ENCODE measurements at regions not wholly inside any gene's neighbourhood (a gene's known extent, or its start where the extent isn't known, plus 50 kb on each side); places are given as distances from the start of the nearest gene placed in this dataset.

- TF ChIP-seq PBX3 (CRISPR knock-in tag; IDR thresholded peaks at IDR 0.05; ENCODE audit: borderline replicate concordance) (no peak), ELF3 (CRISPR knock-in tag; IDR thresholded peaks at IDR 0.05) (0 out of 2 replicates have a peak, but pooled peaks have one; percentile 62)
Measured at GRCh38 chr2:38496927-38497669, 105.6 kb downstream of the HNRNPLL start (continued).

- FAIRE-seq (no peak), DNase-seq (ENCODE audit: low spot score) (no peak), ATAC-seq (no peak)
- peaks cover 63% of the 10 kb centered on the region for H3K4me1 ChIP-seq (ENCODE audit: insufficient read depth, low read length)
- H3K79me2 ChIP-seq (ENCODE audit: insufficient read depth, low read length): no peaks in the 10 kb centered on the region
- H3K4me2 ChIP-seq (ENCODE audit: low read depth, low read length): peak overlapping the region; percentile 78; the same call in 1 of the 2 replicates
- intact Hi-C loops (cut with micrococcal nuclease; ENCODE audit: unreplicated experiment): no loop called here
- no TSS peak for BruUV-seq (replicated peaks)
- ChIA-PET POLR2A (interaction anchor here (1.4 to 2.2 kb wide), 3 partner anchors 26 to 255 kb away, joined by 5 to 11 read pairs (median 10); partner anchors contain the start of gene SRSF7), CTCF (ENCODE audit: low intra/inter-chr PET ratio, low total read pairs) (no interaction called here)
- no peak overlapping the region for H2AFZ ChIP-seq (ENCODE audit: low read length)
- no peak overlapping the region for H3K4me3 ChIP-seq (replicated peaks in 1 of 3; ENCODE audit: insufficient read depth in 1 of 3, low read depth in 2 of 3, low read length in 3 of 3)
- in situ Hi-C loops (cut with HindIII; ENCODE audit: extremely low pct_ligation_motif_present, low pct_unique_long_range_greater_than_20kb): no loop called here
- H3K36me3 ChIP-seq (replicated peaks in 1 of 2; ENCODE audit: control insufficient read depth in 1 of 2, insufficient read depth in 2 of 2, low read length in 2 of 2): no peaks in the 10 kb centered on the region
- 92% methylated on average over 2 of the region's 2 CpGs for WGBS (ENCODE audit: low lambda C conversion rate)
- no peaks in the 10 kb centered on the region for H3K9me3 ChIP-seq (ENCODE audit: low read length)
- no peaks in the 10 kb centered on the region for H3K27me3 ChIP-seq (ENCODE audit: control insufficient read depth in 1 of 2, insufficient read depth in 2 of 2, low read length in 2 of 2)
- H4K20me1 ChIP-seq (ENCODE audit: insufficient read depth, low read length): no peaks in the 10 kb centered on the region
- TF ChIP-seq ZNF629 (CRISPR knock-in tag; conservative IDR thresholded peaks at IDR 0.05) (peak; percentile 71), MAF1 (CRISPR knock-in tag; IDR thresholded peaks at IDR 0.05; ENCODE audit: borderline replicate concordance) (no peak), BCLAF1 (IDR thresholded peaks at IDR 0.05) (no peak), ZNF329 (CRISPR knock-in tag; IDR thresholded peaks at IDR 0.05; ENCODE audit: low read depth) (no peak), DNMT1 (CRISPR knock-in tag; IDR thresholded peaks at IDR 0.05) (no peak), ZMYM2 (CRISPR knock-in tag; IDR thresholded peaks at IDR 0.05) (no peak), MYNN (CRISPR knock-in tag; IDR thresholded peaks at IDR 0.05; ENCODE audit: low read depth) (no peak), NCOA5 (CRISPR knock-in tag; IDR thresholded peaks at IDR 0.05) (no peak), CHD4 (IDR thresholded peaks at IDR 0.05; ENCODE audit: borderline replicate concordance, low read length) (peak; percentile 65; the same call in 1 of the 2 replicates), THYN1 (CRISPR knock-in tag; IDR thresholded peaks at IDR 0.05; ENCODE audit: borderline replicate concordance, low read depth) (no peak), SNAPC4 (CRISPR knock-in tag; IDR thresholded peaks at IDR 0.05) (no peak), GTF3A (CRISPR knock-in tag; conservative IDR thresholded peaks at IDR 0.05) (0 out of 2 replicates have a peak, but pooled peaks have one; percentile 0)
- H3K27ac ChIP-seq (ENCODE audit: extremely low read length, insufficient read depth, low read length): no peak overlapping the region
- H3K9ac ChIP-seq (ENCODE audit: insufficient read depth, low read depth, low read length): no peak overlapping the region
Measured at GRCh38 chr2:38495880-38496279, 106.8 kb downstream of the HNRNPLL start.
